A549 (cell line): ENCODE measurements at regions not wholly inside any gene's neighbourhood (a gene's known extent, or its start where the extent isn't known, plus 50 kb on each side); places are given as distances from the start of the nearest gene placed in this dataset.

Experiments used
- POLR2A ChIP-seq: IDR thresholded peaks from 2 replicates; pipeline ENCODE4 v1.6.1; 2012; ENCODE audit warnings: mild to moderate bottlenecking, low read length
- RAD21 ChIP-seq, 2 experiments: fragments of >200 bp in 1 of 2; sonication (Bioruptor Twin) in 1 of 2; formaldehyde crosslinking in 1 of 2; IDR thresholded peaks in 1 of 2; conservative IDR thresholded peaks in 1 of 2; 2 replicates in 1 of 2; 3 replicates in 1 of 2; pipeline ENCODE4 v1.6.1; 2012 to 2018; ENCODE audit warnings: inconsistent platforms in 1 of 2
- USF2 ChIP-seq: fragments of 450-650 bp; IDR thresholded peaks from 2 replicates; pipeline ENCODE4 v1.6.1; 2014; ENCODE audit warnings: antibody characterized with exemption
- TF ChIP-seq, protein P1 (sequence below): fragments of >200 bp; sonication (Bioruptor Twin); formaldehyde crosslinking; IDR thresholded peaks from 3 replicates; pipeline ENCODE4 v1.5.1; 2016

GRCh38 chr15:62264196-62264595 lies 99.1 kb upstream of the C2CD4B start:
- TF ChIP-seq, protein P1, sequence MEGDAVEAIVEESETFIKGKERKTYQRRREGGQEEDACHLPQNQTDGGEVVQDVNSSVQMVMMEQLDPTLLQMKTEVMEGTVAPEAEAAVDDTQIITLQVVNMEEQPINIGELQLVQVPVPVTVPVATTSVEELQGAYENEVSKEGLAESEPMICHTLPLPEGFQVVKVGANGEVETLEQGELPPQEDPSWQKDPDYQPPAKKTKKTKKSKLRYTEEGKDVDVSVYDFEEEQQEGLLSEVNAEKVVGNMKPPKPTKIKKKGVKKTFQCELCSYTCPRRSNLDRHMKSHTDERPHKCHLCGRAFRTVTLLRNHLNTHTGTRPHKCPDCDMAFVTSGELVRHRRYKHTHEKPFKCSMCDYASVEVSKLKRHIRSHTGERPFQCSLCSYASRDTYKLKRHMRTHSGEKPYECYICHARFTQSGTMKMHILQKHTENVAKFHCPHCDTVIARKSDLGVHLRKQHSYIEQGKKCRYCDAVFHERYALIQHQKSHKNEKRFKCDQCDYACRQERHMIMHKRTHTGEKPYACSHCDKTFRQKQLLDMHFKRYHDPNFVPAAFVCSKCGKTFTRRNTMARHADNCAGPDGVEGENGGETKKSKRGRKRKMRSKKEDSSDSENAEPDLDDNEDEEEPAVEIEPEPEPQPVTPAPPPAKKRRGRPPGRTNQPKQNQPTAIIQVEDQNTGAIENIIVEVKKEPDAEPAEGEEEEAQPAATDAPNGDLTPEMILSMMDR: no peak
- no peak for TF ChIP-seq USF2
- no peak for TF ChIP-seq POLR2A
- no peak for TF ChIP-seq RAD21 (conservative IDR thresholded peaks at IDR 0.05 in 1 of 2, IDR thresholded peaks at IDR 0.05 in 1 of 2)
